ENCODE measurements at regions not wholly inside any gene's neighbourhood (a gene's known extent, or its start where the extent isn't known, plus 50 kb on each side); places are given as distances from the start of the nearest gene placed in this dataset.
"Not testable (repeated sequence)": the region's sequence is repeated elsewhere in the genome, so short reads cannot be mapped to it uniquely, and the experiment has no call there.

DNA sequence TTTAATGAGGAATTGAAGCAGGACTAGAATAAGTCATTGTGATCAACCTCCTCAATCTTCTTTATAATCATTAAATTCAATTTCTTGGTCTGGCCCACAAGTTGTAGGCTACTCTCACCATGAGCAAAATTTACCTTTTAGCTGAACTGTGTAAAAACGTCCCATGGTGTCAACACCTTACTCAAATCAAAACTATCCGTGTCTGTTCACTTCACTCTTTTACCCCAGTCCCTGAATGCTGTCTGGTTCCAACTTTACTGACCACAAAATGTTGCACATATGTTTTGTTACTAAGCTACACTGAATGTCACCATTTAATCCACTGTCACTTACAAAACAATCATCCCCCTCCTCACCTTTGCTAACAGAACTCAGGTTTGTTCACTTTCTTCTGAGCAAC is 951.6 kb upstream of the SLC39A10 start:
- no peak for DNase-seq

DNA sequence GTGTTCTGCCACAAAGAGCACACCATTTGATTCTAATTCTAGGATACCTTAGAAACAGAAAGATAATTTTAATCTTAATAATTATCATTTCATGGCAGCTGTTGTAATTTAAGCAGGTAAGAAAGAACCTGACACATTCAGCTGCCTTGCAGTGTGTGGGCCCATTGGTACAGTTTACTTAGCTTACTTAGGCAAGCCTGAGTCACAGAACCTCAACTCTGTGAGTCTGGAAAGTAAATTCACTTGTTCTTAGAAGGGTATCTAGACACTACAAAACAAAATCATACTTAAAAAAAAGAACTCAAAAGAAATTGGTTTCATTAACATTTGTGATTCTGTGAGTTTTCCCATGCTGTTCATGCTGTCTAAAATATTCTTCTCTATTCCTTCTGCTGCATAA is 956.3 kb upstream of the SLC39A10 start:
- DNase-seq, result peak in 17 of 56 donors; percentile 2 to 64 (median 23)

DNA sequence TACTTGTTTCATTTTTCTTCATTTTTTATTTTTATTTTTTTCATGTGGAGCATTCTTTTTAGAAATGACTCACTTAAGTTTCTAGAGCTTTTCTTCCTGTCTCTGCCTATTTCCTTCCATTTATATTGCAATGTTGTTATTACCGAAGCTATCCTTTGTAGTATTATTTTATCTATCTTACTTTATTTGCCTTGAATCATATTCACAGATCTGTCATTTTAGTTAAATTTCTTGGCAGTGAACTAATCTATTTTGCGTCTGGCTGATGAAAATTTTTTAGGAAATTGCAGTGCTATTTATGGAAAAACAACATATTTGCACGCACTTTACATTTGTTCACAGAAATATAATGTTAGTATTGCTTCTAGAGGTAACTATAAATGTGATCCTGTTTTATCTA is 956.9 kb upstream of the SLC39A10 start:
- no peak for DNase-seq

DNA sequence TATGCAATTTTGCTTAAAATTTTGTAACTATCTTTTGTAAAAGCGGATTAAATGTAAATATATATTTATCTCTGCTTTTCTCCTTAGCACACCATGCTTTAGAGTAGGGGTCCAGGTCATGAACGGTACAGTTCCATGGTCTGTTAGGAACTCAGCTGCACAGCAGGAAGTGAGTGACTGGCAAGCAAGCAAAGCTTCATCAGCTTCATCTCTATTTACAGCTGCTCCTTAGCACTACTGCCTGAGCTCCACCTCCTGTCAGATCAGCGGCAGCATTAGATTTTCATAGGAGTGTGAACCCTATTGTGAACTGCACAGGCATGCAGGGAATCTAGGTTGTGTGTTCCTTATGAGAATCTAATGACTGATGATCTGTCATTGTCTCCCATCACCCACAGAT is 959.0 kb upstream of the SLC39A10 start:
- DNase-seq, result no peak

DNA sequence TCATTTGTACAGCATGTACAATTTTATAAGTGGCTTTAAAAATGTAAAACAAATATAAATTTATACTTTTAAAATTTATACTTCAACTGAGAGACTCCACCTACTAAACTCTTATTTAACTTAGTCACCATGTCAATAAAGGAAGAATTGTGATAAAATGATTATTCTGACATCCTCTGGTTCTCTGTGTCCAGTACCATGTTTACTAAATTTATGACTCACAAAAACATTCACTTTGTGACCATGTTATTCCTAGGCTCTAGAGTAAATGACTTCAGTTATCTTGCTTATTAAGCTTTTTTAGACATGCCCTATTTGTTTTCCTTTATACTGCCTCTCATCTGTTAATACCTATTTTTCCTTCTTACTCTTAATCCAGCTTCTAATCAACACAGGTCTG is 959.6 kb upstream of the SLC39A10 start:
- no peak for DNase-seq

DNA sequence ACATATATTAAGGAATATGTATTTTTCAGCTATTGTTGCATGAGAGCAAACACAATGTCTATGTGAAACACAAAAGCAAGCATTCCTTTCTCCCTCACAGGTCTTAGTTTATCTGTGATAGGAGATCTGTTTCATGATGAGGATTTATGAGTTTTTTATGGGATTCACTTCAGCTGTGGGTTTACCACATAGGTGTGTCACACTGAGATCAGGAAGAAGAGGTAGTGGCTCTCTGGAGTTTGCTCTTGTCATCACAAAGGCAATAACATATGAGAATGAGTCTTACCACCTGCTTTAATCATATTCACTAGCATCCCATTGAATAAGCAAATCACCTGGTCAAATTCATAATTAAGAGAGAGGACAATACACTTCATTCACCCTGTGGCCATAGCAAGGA is 960.3 kb upstream of the SLC39A10 start:
- no peak for DNase-seq

DNA sequence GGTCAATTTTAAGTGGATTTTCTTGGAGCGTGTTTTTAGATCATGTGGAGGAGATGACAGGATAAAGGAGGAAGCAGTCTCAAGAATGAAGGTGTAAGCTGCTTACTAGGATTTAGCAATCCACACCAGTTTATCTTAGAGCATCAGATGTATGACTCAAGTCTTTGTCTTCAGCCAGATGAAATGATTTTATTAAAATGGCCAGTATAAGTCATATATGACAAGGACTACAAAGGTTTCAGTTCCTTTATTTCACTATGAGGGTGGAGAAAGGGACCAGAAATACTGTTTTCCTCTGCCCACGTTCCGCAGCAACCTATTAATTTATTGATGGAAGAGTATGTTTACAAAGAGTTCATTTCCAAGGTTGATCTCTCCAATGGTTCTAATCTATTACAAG is 970.5 kb upstream of the SLC39A10 start:
- no peak for DNase-seq

DNA sequence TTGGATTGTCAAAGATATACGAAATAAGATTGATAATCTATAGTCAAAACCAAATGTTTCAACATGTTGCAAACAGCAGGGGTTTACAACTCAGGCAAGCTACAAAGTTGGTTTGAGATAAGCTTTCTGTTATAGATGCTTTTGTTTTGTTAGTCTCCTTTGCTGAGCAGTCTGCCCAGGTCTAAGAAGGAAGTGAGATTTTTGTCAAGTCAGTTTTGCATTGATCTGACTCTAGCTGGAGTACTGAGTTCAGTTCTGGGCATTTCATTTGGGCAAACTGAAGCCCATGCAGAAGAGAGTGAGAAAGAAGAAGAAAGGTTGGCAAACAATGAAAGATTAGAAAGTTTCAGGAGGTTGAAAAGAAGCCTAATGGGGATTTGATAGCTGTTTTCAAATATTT is 983.0 kb upstream of the SLC39A10 start:
- no peak for DNase-seq

DNA sequence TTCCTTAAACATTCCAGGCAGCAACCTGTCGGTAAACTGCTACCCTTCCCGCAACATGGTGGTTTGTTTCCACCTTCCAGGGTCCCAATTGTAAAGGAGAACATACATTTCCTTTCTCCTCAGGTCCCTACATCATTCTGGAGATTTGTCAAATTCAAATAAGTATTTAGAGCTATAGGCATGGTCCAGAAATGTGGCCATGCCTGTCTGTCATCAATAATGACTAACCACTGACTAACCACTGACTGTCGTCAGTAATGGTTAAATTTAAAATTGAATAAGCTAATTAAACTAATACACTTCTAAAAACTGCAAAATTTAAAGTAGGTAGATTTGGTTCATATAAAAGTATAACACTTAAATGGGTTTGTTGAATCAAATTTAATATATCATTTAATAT is 984.0 kb upstream of the SLC39A10 start:
- DNase-seq, result no peak

DNA sequence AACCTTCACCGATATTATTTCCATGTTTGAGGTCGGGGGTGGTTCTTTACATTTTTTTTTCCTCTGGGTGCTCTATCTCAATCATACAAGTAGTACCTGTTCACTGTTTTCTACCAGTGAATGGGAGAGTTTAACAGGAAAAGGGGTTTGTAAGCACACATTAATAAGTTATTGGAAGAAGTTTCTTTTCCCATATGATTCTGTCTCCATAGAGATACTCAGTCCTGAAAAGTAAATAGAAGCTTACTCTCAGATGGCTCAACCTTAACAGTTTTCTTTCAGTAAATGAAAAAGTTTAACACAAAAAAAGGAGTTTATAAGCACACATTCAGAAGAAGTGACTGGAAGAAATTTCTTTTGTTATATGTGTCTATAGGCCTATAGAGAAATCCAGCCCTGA is 995.6 kb upstream of the SLC39A10 start:
- no peak for DNase-seq

DNA sequence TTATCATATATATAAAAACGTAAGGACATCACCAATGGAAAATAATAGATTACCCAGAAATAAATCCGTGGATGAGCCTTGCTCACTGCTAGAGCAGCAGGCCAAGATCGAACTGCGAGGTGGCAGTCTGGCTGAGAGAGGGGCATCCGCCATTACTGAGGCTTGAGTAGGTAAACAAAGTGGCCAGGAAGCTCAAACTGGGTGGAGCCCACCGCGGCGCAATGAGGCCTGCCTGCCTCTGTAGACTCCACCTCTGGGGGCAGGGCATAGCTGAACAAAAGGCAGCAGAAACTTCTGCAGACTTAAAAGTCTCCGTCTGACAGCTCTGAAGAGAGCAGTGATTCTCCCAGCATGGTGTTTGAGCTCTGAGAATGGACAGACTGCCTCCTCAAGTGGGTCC is 1018.0 kb upstream of the SLC39A10 start:
- DNase-seq, result not testable (repeated sequence)

DNA sequence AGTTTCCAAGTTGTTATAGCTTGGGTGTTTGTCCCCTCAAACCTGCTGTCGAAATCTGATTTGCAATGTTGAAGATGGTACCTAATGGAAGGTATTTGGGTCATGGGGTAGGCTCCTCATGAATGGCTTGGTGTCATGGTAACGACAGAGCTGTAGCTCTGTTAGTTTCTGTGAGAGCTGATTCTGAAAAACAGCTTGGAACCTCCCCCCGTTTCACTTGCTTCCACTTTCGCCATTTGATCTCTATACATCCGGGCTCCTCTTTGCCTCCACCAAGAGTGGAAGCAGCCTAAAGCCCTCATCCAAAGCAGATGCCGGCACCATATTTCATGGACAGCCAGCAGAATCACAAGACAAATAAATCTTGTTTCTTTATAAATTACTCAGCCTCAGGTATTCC is 1035.1 kb upstream of the SLC39A10 start:
- DNase-seq, result no peak

DNA sequence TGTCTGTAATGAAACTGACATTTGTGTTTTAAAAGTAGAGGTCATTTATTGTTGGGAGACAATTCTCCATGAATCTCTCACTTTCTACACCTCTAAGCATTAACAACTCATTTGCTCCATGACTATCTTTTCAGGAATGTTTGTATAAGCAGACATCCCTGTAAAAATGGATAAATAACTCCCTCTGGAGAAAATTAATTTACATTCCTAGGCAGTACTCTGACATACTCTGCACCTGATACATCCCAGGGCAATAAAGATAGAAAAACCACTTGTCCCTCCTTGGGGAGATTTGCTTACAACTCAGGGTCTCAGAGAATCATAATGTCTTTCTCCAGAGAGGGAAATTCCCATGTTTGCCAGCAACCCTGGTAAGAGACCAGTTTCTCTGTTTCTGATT is 1037.7 kb upstream of the SLC39A10 start:
- no peak for DNase-seq

DNA sequence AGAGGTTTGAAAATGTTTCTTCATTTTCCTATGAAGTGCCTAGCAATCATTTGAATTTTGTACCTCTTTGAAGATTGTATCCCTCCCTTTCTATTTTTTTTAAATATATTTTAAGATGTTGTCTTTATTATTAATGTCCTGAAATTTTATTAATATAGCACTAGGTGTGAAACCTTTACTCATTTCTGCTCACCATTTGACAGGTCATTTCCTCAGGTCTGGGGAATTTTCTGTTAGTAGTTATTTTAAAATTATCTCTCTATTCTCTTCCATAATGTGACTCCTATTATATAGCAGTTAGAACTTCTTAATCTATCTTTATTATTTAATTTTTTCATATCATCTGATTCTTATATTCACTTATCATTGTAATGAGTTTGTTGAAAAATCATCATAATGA is 1038.6 kb upstream of the SLC39A10 start:
- no peak for DNase-seq

DNA sequence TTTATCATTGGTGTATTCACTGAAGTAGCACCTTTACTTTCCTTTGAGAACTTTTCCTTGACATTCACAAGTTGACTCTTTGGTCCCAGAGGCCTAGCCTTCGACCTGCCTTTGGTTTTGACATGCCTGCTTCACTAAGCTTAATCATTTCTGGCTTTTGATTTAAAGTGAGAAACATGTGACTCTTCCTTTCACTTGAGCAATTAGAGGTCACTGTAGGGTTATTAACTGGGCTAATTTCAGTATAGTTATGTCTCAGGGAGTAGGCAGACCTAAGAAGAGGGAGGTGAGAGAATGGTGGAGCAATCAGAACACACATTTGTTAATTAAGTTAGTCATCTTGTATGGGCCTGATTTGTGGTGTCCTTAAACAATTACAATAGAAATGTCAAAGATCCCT is 1040.7 kb upstream of the SLC39A10 start:
- no peak for DNase-seq

DNA sequence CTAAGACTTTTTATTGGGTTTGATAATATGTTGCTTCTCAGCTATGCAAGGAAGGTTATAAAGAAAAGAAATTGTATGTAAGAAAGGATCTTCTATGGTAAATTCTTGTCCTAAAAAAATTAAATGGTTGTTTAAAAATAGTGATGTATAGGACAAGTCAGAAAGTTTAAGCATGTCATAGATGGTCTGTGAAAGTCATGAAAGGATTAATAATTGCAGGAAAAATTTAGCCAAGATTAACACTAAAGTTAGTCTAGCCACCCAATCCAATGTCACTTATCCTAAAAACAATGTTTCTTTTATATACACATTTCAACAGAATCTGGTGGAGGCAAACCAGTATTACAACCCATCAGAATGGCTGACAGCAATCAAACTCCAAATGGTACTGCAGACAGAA is 1046.7 kb upstream of the SLC39A10 start:
- no peak for DNase-seq

DNA sequence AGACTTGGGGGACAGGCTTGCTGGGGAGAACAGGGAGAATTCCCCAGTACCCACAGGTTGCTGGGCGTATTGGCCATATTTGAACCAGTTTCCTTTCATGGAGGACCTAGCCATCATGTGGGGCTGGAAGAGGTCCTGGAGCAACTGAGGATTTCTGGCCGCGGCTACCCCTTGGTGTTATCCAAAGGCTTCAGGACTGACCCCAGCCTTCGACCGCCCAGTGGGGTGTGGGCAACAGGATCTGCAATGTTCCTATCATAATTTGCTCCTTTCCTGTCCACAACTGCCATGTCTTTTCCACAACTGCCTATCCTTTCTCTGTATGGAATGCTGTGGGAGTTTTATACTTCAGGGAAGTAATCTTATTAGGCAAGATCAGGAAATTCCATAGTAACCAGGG is 1053.6 kb upstream of the SLC39A10 start:
- no peak for DNase-seq

DNA sequence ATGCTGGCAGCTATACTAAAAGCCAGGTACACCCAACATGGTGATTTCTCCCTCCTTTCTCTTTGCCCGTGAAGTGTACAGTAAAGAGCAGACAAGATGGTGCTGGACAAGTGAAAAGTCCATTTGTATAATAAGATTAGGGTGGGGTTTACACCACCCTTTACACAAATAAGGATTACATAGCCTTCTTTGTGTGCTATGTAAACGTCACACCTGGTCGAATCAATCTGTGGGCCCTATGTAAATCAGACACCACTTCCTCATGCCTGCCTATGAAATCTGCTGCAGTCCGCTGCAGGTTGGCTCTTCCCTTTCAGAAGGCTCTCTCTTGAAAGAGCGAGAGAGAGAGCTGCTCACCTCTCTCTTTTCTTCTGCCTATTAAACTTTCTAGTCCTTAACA is 1054.3 kb upstream of the SLC39A10 start:
- DNase-seq, result no peak

DNA sequence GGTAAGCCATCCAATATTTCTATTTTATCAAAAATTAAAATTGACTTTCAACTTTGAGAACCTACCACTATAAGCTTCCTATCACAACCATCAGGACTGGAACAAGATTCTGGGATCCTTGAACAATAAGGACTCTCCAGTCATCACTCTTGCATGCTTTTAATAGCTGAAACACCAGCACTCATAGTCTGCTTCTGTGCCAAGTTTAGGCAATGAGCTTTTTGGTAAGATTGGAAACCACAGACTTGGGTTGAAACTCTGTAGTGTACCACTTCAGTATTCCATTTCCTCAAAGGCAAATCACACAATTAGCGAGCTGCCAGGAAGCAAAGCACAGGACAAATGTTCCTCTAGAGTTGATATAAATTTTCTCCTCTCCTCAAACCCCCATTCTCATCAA is 1065.8 kb upstream of the SLC39A10 start:
- DNase-seq, result no peak

DNA sequence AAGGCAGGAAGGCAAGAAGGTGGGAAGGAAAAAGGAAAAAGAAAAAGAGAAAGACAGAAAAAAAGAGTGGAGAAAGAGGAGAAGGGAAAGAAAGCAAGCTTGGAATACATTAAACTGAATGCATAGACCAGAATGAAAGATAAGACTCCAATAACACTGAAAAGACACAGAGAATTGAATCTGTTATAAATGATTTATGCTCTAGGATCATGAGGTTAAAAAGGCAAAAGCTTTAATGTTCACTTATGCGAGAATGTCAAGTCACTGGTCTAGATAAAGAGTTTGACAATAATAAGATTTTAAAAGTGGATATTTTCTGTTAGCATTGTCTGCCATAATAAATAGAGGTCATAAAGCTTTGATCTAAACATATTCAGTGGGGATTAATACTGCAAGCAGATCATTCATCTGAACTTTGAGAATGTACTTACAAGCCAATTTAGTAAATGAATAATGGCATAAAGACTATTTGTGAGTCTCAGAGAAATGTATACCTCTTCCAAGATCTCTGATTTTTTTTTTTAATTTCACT is 1069.2 kb upstream of the SLC39A10 start:
- no peak for DNase-seq

DNA sequence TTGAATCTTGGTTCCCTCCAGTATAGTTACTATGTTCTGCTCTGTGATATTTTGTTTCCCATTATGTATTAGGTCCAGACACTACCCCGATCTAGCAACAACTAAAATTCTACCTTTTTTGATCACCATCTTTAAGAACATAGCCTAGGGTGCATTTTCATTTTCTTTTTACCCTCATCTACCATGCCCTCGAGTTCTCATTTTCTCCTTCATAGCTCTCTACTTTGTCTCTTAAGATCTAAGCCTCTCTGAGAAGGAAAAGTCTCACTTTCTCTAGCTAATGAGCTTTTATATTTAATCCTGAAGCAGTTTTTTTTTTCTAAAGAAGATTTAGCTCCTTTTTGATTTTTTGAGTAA is 1089.4 kb upstream of the SLC39A10 start:
- DNase-seq, result no peak

DNA sequence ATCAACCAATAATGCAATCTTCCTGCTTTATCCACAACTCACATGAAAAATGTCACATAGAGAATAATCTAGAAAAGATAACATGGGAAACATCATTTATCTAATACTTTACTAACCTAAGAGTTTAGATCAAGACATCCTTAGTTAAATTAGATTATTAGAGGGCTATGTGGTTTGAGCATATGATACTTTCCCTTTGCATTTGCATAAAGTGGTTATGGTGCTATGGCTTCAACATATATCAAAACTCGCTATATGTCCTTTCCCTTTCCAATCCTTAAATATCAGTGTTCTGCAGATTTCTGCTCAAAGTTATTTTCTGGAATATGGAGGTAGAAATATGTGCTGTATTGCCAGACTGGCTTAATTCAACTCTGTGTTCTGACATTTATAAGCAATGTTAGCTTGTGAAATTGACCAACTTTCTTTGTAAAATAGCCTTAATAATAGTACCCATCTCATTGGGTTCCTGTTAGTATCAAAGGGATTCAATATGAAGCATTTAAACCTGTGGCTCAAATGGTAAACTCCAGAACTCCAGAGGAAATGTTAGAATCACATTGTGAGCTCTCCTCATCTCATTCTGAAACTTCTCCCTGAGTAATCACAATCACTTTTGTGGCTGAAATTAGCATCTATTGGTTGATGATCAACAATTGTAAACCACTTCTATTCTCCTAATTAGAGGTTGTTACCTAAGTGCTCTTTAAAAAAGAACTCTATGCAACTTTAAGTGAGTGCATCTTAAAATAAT is 1089.9 kb upstream of the SLC39A10 start:
- no peak for DNase-seq

DNA sequence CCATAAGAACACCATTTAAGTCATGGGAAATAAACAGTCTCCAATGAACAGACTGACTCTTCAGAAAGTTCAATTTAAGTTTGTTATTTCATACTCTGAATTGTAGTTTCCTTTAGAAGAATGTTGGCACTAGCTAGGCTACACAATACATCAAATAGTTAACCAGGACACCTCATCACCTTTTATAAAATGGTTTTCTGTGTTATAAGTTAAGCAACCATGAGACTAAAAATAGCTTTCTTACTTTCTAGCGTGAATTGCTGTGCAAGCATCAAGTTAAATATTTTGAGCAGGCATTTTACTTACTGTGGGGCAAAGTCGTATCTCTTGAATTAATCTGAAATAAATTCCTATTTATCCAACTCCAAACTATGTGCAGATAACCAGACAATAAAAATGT is 1092.6 kb upstream of the SLC39A10 start:
- no peak for DNase-seq

DNA sequence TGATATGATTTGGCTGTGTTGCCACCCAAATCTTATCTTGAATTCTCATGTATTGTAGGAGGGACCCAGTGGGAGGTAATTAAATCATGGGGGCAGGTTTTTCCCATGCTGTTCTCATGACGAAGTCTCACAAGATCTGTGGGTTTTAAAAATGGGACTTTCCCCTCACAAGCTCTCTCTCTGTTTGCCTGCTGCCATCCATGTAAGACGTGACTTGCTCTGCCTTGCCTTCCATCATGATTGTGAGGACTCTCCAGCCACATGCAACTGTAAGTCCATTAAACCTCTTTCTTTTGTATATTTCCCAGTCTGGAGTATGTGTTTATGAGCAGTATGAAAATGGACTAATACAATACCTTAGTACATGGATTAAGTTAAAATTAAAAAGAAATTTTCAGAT is 1094.7 kb upstream of the SLC39A10 start:
- no peak for DNase-seq

Data from nucleus accumbens (tissue), 56 donors.